ENCODE measurements at regions not wholly inside any gene's neighbourhood (a gene's known extent, or its start where the extent isn't known, plus 50 kb on each side); places are given as distances from the start of the nearest gene placed in this dataset.

- DNase-seq, result no peak
- no peaks in the 10 kb centered on the region for H3K27me3 ChIP-seq
- H3K27ac ChIP-seq, result no peak overlapping the region
- H3K36me3 ChIP-seq, result no peaks in the 10 kb centered on the region
- H3K4me1 ChIP-seq, result no peaks in the 10 kb centered on the region
- intact Hi-C loops (cut with DNase I), result no loop called here
- no peak overlapping the region for H3K4me3 ChIP-seq
- peaks cover 0 to 7% (median 0%) of the 10 kb centered on the region in 11 donors for H3K9me3 ChIP-seq
- WGBS, 2 donors, result 80 to 81% methylated on average over 1 of the region's 1 CpG
- no peak for ATAC-seq
- TF ChIP-seq CTCF (IDR thresholded peaks at IDR 0.05), result no peak
Observed at GRCh38 chr13:67713571-67713970, 483.4 kb upstream of the PCDH9 start.

- Histone ChIP-seq H3K4me1 (no peaks in the 10 kb centered on the region), H3K9me3 (peaks cover 0 to 19% (median 0%) of the 10 kb centered on the region in 11 donors), H3K4me3 (no peak overlapping the region), H3K27ac (no peak overlapping the region), H3K27me3 (no peaks in the 10 kb centered on the region), H3K36me3 (no peaks in the 10 kb centered on the region)
- WGBS, 2 donors, result 56 to 66% methylated on average over 3 of the region's 3 CpGs
- ATAC-seq, result no peak
- TF ChIP-seq CTCF (IDR thresholded peaks at IDR 0.05), result no peak
- intact Hi-C loops (cut with DNase I), result no loop called here
- no peak for DNase-seq
Observed at GRCh38 chr13:67696775-67697174, 466.6 kb upstream of the PCDH9 start.

GRCh38 chr13:67664502-67664901, 434.4 kb upstream of the PCDH9 start:
- H3K4me1 ChIP-seq, result no peaks in the 10 kb centered on the region
- ATAC-seq, result no peak
- no peaks in the 10 kb centered on the region for H3K36me3 ChIP-seq
- WGBS, 2 donors, result 44 to 59% methylated on average over 2 of the region's 2 CpGs
- no peaks in the 10 kb centered on the region for H3K9me3 ChIP-seq
- no peaks in the 10 kb centered on the region for H3K27me3 ChIP-seq
- DNase-seq, result no peak
- TF ChIP-seq CTCF (IDR thresholded peaks at IDR 0.05), result no peak
- H3K27ac ChIP-seq, result no peak overlapping the region
- H3K4me3 ChIP-seq, result no peak overlapping the region
- intact Hi-C loops (cut with DNase I), result no loop called here

- Histone ChIP-seq H3K27ac (no peak overlapping the region), H3K36me3 (no peaks in the 10 kb centered on the region), H3K4me3 (no peak overlapping the region), H3K9me3 (no peaks in the 10 kb centered on the region), H3K27me3 (no peaks in the 10 kb centered on the region), H3K4me1 (no peaks in the 10 kb centered on the region)
- ATAC-seq, result no peak
- intact Hi-C loops (cut with DNase I), result no loop called here
- TF ChIP-seq CTCF (IDR thresholded peaks at IDR 0.05), result no peak
- no peak for DNase-seq
- WGBS, 2 donors, result 83 to 89% methylated on average over 3 of the region's 3 CpGs
Observed at GRCh38 chr13:67662997-67663396, 432.9 kb upstream of the PCDH9 start.

GRCh38 chr13:67652887-67653286, 422.8 kb upstream of the PCDH9 start:
- H3K4me3 ChIP-seq, result no peak overlapping the region
- H3K27ac ChIP-seq, result no peak overlapping the region
- H3K4me1 ChIP-seq, result peaks cover 0 to 4% (median 0%) of the 10 kb centered on the region in 9 donors
- H3K9me3 ChIP-seq, result no peaks in the 10 kb centered on the region
- ATAC-seq, result no peak
- no peak for DNase-seq
- no peaks in the 10 kb centered on the region for H3K27me3 ChIP-seq
- no peak for TF ChIP-seq CTCF (IDR thresholded peaks at IDR 0.05)
- no peaks in the 10 kb centered on the region for H3K36me3 ChIP-seq
- intact Hi-C loops (cut with DNase I), result no loop called here
- 71 to 73% methylated on average over 3 of the region's 3 CpGs for WGBS, 2 donors

Data from heart right ventricle (tissue), 16 donors.